COLO829 (cell line): ENCODE measurements at regions not wholly inside any gene's neighbourhood (a gene's known extent, or its start where the extent isn't known, plus 50 kb on each side); places are given as distances from the start of the nearest gene placed in this dataset.

Source experiments
- DNase-seq: peaks from one replicate; pipeline ENCODE4 v3.0.0; 2012; ENCODE audit warnings: low spot score

DNA sequence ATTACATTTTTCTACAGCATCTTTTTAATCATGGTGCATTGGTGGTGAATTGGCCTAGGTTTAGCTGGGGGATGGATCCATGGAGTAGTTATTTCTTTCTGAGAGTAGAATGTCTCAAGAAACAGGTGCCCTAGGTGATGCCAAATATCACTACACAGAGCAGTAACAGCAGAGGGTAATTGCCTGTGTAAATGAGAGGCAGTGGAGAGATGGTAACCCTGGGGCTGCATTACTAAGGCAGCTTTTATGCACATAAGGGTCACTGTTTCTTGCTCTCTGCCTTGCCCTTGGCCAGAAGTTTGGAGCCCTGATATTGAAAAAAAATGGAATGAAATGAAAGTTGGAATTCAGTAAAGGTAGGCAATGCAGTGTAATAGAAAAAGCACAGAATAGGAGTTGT lies 604.0 kb downstream of the NOVA1 start:
- DNase-seq = no peak

- no peak for DNase-seq
Observed at GRCh38 chr14:25988536-25988935, 609.3 kb downstream of the NOVA1 start.

DNA sequence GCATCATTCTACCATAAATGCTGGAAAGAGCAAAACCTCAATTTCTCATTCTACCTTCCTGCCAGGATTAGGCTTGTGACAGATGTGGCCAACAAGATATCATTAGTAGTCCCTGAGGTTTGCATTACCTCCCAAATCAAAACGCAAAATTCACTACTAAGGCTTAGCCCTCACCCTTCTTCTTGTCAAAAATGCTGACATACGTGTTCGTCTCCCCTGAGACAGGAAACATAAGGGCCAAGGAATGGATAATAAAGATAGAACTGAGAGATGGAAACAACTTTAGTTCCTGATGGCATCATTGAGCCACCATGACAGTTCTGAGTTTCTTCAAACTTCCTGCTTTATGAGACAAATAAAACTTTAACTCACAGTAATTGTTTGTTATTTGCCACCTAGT lies 642.1 kb downstream of the NOVA1 start:
- DNase-seq = no peak

DNA sequence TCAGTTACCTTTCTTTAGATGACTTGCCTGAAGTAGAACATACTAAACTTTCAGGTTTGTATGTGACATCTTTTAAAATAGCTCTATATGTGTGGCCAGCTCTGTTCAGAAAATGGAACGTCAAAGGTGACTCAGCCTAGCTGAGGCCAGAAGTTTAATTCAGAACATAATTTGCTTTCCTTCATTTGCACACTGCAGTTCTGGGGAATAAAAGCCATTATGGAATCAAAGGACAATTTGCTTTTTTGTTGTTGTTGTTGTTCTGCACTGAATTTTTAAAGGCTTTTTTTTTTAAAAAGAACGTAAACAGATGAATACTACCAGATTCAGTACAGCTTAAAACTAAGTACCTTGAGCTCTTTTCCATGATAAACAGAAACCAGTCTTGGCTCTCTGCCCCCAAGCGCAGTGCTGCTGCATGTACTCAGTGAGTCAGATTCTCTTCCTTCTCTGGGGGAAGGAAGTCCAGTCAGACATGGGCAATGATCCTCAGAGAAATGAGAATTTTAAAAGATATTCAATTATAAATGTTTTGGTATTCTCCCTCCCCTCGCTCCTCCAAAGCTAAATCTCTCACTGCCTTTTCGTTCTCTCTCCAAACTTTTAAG lies 644.2 kb downstream of the NOVA1 start:
- DNase-seq = no peak

GRCh38 chr14:25945746-25946145 lies 652.1 kb downstream of the NOVA1 start:
- no peak for DNase-seq

GRCh38 chr14:25944020-25944419 lies 653.8 kb downstream of the NOVA1 start:
- DNase-seq = no peak

- no peak for DNase-seq
Observed at GRCh38 chr14:25943329-25943728, 654.5 kb downstream of the NOVA1 start.

DNA sequence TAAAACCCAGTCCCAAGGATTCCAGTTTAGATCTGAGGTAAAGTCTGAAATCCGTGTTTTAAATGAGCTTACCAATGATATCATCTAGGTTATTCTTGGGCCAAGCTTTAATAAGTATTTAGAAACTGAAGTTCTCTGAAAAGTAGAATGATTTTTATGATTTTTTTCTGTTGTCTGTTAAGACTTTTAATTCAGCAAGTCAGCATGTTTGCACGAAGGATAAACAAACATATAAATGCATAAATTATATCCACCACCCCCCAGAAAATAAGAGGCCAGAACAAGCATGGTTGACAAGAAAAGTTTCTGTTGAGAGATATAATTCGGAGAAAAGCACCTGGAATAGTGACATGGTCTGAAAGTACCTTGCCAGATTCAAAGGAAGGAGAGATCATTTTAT lies 655.7 kb downstream of the NOVA1 start:
- DNase-seq = no peak

DNA sequence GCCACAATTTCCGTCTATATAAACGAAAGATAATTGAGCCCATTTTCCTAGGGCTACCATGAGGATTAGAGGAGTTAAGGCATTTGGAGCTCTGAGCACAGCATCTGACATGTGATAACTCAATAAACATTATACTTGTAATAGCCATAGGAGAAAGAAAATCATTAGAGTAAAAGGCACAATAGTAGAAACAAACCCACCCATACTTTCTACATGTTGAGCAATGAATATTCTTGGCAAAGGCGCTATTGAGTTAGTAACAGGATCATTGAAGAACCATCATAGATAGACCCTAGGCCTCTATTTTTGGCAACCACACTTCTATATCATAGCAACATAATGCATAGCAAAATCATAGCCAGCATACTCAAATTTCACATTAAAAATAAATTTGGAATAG lies 664.1 kb downstream of the NOVA1 start:
- DNase-seq = no peak

DNA sequence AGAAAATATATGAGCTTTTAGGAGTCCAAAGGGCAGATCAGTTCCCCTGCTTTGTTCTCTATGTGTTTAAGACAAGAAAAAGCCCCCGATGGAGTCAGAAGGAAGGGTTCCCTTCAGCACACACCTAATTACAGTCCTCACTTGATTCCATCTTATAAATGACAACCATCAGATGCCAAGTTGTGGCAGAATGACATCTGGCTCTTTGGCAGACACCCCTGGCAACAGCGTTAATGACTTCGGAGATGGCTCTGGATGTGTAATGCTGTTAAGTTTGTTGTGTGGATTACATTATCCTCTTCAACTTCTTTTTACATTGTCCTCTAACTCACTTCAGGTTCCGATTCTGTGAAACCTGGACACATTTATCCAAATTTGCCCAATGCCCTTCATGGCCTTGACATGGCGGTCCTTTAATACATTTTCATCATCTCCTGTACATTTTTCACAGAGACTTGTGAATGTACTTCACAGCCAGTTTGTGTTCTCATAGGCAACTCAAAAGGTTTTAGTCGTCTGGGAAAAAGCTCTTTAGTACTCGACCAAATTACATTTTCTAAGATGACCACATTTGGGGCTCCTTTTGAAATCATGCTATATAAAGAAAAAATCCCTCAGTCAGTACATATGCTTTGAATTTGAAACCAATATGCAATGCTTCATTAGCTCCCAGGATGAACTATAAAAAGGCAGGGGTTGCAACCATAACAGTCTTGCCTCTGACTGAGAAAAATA lies 667.8 kb downstream of the NOVA1 start:
- no peak for DNase-seq

DNA sequence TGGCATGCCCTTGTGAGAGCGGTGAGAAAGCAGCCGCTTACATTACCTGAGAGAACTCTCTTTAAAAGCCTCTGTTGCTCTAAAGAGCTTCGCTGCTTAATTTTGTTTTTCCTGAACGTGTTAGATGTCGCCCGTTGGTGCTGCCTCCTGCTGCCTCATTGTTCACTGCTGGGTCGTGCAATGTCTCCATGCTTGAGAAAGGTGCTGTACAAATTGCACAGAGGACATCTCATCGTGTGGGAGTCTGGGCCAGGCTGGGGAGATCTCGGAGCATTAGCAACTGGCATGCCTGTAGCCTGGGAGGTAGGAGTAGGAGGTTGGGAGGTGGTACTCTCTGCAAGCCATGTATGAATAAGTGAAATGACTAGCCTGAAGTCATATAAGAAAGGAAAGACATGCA lies 686.0 kb downstream of the NOVA1 start:
- no peak for DNase-seq

GRCh38 chr14:25909045-25909747 lies 688.6 kb downstream of the NOVA1 start:
- no peak for DNase-seq

DNA sequence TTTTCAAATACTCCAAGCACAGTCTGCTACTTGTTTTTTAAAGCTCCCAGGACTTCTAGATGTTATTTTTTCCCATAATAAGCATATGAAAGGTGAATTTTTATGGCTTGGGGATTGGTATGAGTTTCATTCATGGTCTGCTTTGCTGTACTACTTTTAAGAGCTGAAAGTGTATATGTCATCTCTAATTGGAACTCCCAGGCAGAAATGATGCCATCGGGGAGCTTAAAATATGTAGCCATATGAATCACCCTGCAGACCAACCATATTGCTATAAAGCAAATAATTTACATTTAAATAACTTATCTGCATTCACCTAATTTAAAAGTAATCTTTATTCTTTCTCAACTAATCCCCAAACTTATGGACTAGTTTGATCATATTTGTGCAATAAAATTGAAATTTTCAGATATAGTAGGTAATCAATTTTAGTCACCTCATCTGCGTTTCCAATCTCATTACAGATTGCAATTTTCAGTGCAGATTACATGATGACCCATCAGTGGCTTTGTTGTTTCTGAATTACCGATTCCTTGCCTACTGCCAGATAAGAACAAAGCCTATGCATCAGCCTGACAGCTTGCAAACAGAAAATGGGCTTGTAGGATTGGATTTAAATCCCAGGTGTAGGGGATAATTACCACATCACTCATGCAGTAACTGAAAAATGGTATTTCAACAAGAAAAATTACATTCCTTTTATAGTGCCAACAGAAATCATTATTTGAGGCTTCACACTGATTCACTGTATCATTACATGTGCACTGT lies 689.4 kb downstream of the NOVA1 start:
- DNase-seq = no peak

DNA sequence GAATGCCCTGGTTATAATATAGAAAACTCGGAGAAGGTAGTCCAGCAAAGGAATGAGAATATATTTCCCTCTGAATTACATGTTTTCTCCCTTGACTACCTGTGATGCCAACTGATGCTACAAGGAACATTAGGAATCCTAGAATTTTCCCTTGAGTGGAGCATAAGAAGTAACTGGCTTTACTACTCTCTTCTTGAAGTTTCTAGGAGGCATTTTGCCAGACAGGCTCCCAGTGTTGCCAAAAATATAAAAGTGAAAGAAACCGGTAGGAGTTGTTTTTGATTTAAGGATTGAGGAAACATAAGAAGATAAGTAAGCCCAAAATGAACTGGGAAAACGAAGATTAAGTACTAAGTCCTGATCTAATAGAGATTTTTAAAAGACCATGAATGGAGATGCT lies 693.4 kb downstream of the NOVA1 start:
- DNase-seq = no peak

- no peak for DNase-seq
Observed at GRCh38 chr14:25899197-25899596, 698.6 kb downstream of the NOVA1 start.

DNA sequence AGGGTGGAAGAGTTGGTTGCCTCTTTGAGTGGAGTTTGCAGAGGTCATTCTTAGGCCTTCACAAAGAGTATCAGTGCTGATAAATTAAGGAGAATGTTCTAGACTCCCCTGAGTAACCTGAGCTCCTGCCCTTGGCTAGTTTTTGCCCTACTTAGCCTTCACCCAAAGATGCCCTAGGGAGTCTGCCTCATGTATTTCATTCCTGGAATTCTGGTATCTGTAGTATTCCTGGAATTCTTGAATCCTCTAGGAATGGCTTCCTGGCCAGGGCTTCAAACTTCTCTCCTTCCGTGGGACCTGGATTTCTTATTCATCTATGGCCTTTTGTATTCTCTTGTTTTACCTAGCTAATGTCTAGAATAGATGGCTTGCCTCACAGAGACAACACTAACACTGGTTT lies 701.1 kb downstream of the NOVA1 start:
- DNase-seq = no peak

DNA sequence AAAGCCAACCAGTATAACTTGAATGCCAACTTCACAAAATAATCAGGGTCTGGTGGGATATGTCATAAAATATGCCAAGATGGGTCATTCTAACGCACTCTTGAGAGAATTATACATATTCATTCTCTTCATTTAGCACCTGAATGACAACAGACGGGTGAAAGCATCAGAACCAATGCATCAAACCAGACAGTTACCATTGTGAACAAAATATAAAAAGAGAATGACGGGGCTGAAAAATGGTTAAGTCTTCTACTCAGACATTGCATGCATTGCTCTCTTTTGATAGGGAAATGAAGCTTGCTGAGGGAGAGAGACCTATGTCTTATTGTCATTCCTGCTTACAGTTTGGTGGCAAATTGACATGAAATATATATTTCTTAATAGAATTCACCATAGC lies 702.1 kb downstream of the NOVA1 start:
- DNase-seq = no peak

DNA sequence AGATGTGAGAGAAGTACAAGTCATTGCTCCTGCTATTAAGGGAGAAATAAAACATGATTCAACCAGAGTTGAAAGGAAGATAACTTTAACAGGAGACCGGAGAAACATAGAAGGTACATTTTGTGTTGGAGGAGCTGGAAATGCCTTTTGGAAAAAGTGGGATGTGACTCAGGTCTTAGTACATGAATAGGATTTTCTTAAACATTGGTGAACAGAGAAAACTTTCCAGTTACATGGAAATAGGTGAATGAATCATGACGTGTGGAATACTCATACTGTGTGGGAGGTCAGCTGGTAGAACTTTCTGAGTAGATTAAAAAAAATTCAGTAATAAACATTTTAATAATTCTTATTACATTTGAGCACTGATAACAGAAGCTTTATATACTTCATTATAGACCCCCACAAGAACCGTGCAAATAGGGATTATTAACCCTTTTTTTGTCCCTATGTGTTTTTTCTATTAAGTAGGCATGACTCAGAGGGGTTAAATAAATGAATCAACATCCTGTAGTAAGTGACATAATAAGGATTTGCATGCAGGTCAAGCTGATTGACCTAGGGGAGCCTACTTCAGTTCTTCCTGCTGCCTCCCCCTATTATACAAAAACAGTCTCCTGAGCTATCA lies 710.5 kb downstream of the NOVA1 start:
- no peak for DNase-seq

DNA sequence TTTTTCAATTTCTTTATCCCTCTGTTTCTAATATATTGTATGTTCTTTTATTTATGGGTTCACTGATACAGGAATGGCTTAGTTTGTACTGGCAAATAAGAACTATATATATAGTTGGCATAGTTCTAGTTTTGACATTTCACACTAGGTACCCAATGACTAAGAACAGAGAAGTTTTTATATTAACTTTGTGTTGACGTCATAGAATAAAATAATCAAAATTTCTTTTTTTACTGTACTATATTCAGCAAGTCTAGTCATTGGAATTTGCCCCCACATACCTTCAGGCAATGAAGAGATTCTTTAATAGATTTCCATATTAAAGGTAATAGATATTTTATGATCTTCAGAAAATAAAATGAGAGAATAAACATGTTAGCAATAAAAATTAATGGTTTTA lies 713.2 kb downstream of the NOVA1 start:
- no peak for DNase-seq

DNA sequence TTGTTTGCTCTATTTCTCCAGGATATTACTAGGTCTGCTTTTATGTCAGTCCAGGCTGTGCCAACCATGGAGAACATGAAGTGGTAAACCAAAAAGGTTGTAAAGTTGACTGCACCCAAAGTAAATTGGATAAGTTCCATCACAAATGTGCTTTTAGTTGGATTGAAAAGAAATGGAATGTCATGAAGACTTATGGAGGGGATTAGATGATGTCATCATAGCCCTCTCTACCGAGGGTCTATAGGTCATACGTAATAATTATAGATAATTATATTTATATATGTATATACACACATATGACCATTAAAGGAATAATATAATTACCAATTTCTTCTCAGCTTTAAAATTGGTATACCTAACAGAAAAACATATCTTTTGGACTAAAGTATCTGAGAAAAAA lies 714.9 kb downstream of the NOVA1 start:
- no peak for DNase-seq

- DNase-seq = no peak
Observed at GRCh38 chr14:25875475-25875874, 722.4 kb downstream of the NOVA1 start.

GRCh38 chr14:25869854-25870253 lies 728.0 kb downstream of the NOVA1 start:
- DNase-seq = no peak
